Uterus (tissue), 2 donors: ENCODE measurements at regions not wholly inside any gene's neighbourhood (a gene's known extent, or its start where the extent isn't known, plus 50 kb on each side); places are given as distances from the start of the nearest gene placed in this dataset.

Experiments
- CTCF ChIP-seq, 4 experiments: fragments of 200-600 bp in 2 of 4; fragments of 450-650 bp in 2 of 4; sonication (generic) in 2 of 4; IDR thresholded peaks; one replicate each; pipeline ENCODE4 v1.5.1; 2016 to 2019; ENCODE audit warnings: antibody characterized with exemption in 4 of 4, mild to moderate bottlenecking in 2 of 4, moderate library complexity in 1 of 4
- POLR2A ChIP-seq, 2 donors: fragments of 450-650 bp; IDR thresholded peaks; one replicate each; pipeline ENCODE4 v1.6.1; 2016; ENCODE audit warnings: antibody characterized with exemption in 2 of 2, mild to moderate bottlenecking in 1 of 2, moderate library complexity in 1 of 2

DNA sequence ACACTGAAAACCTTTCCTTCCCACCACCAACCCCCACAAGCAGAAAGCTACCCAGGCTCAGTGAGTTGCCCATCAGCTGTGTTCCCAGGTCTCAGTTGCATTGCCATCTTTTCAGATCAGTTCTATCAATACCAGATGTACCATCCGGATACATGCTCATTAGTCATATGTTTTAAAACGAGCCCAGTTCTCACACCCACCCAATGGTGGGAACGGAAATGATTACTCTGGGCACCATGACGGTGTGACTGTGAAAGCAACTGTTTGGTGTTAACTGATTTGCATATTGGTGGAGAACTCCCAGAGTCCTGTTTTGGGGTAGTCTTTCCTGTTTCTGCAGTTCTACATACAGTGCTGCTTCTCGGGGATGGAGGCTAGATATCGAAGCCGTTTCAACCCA, 212.3 kb downstream of the TRIM36 start:
- TF ChIP-seq CTCF (IDR thresholded peaks at IDR 0.05) (no peak), POLR2A (IDR thresholded peaks at IDR 0.05) (no peak)
